Gastroesophageal sphincter (tissue), 3 donors: ENCODE measurements at regions not wholly inside any gene's neighbourhood (a gene's known extent, or its start where the extent isn't known, plus 50 kb on each side); places are given as distances from the start of the nearest gene placed in this dataset.

Source experiments
- POLR2A ChIP-seq, 2 donors: fragments of 450-650 bp; IDR thresholded peaks; one replicate each; pipeline ENCODE4 v1.6.1; 2017; ENCODE audit warnings: antibody characterized with exemption in 2 of 2, mild to moderate bottlenecking in 2 of 2, moderate library complexity in 1 of 2
- POLR2AphosphoS5 ChIP-seq: sonication (generic); formaldehyde crosslinking; IDR thresholded peaks from one replicate; pipeline ENCODE4 v1.6.1; 2017; ENCODE audit warnings: antibody characterized with exemption
- TF ChIP-seq, protein P1 (sequence below), 4 experiments: fragments of 200-600 bp in 2 of 4; fragments of 450-650 bp in 2 of 4; sonication (generic) in 1 of 4; IDR thresholded peaks; one replicate each; pipeline ENCODE4 v1.5.1; 2017 to 2019; ENCODE audit warnings: antibody characterized with exemption in 4 of 4, mild to moderate bottlenecking in 2 of 4, moderate library complexity in 2 of 4

DNA sequence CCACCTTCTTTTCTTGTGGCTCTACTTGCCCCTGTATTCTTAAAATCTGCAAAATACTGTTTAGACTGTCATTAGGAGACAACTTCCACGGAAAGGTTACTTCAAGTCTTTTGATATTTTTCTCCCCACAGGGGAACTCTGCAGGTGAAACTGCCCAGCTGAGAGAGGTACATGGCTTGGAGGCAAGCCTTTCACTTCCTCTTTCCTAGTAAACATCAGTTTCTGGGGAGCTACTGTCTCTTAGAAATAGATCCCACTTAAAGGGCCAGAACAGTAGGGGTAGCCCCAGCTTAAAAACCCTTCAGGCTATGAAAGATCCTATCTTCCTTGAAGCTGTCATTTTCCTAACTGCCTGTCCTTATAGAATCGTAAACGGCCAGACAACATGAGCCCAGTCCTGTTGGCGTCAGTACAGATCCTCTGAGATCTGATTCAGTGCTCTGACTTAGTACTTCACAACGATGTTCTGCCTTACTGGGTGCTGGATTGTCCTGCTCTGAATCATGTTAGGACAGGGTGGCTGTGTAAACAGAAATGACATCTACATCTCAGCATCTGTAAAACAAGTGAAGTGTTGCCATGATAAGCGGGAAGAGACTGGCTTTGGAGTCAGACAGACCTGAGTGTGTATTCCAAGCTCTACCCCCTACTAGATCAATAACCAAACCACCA is 102.1 kb downstream of the ITIH6 start:
- TF ChIP-seq, protein P1, sequence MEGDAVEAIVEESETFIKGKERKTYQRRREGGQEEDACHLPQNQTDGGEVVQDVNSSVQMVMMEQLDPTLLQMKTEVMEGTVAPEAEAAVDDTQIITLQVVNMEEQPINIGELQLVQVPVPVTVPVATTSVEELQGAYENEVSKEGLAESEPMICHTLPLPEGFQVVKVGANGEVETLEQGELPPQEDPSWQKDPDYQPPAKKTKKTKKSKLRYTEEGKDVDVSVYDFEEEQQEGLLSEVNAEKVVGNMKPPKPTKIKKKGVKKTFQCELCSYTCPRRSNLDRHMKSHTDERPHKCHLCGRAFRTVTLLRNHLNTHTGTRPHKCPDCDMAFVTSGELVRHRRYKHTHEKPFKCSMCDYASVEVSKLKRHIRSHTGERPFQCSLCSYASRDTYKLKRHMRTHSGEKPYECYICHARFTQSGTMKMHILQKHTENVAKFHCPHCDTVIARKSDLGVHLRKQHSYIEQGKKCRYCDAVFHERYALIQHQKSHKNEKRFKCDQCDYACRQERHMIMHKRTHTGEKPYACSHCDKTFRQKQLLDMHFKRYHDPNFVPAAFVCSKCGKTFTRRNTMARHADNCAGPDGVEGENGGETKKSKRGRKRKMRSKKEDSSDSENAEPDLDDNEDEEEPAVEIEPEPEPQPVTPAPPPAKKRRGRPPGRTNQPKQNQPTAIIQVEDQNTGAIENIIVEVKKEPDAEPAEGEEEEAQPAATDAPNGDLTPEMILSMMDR (IDR thresholded peaks at IDR 0.05), result no peak
- TF ChIP-seq POLR2A (IDR thresholded peaks at IDR 0.05) (no peak), POLR2AphosphoS5 (no peak)
